Activated naive CD4-positive, alpha-beta T cell treated with anti-CD3 and anti-CD28 coated beads, Interleukin-2, amount 50 U/mL, for 24 hours (primary cell): ENCODE measurements at regions not wholly inside any gene's neighbourhood (a gene's known extent, or its start where the extent isn't known, plus 50 kb on each side); places are given as distances from the start of the nearest gene placed in this dataset.

Experiments used
- H3K27ac Mint-ChIP-seq: one replicate; pipeline ENCODE4 v1.8.0; 2021; ENCODE audit warnings: mild to moderate bottlenecking, mixed read lengths
- H3K27me3 Mint-ChIP-seq: one replicate; pipeline ENCODE4 v1.8.0; 2021; ENCODE audit warnings: mixed read lengths
- H3K36me3 Mint-ChIP-seq: one replicate; pipeline ENCODE4 v1.8.0; 2021; ENCODE audit warnings: mixed read lengths
- H3K4me1 Mint-ChIP-seq: one replicate; pipeline ENCODE4 v1.8.0; 2021; ENCODE audit warnings: mixed read lengths
- H3K4me3 Mint-ChIP-seq: one replicate; pipeline ENCODE4 v1.8.0; 2021; ENCODE audit warnings: mild to moderate bottlenecking, mixed read lengths
- H3K9me3 Mint-ChIP-seq: one replicate; pipeline ENCODE4 v1.8.0; 2021; ENCODE audit warnings: mixed read lengths

GRCh38 chr12:38984388-38984787 lies 79.0 kb upstream of the CPNE8 start:
- Mint-ChIP-seq H3K36me3 (peaks cover 2% of the 10 kb centered on the region), H3K27me3 (no peaks in the 10 kb centered on the region), H3K9me3 (peaks cover 20% of the 10 kb centered on the region)

GRCh38 chr12:38983117-38983571 lies 77.8 kb upstream of the CPNE8 start:
- Mint-ChIP-seq H3K27ac (no peak overlapping the region), H3K27me3 (no peaks in the 10 kb centered on the region), H3K9me3 (peaks cover 20% of the 10 kb centered on the region), H3K4me1 (no peaks in the 10 kb centered on the region), H3K36me3 (peaks cover 2% of the 10 kb centered on the region), H3K4me3 (no peak overlapping the region)

More at GRCh38 chr12:38984388-38984787, 79.0 kb upstream of the CPNE8 start:
- no peaks in the 10 kb centered on the region for H3K4me1 Mint-ChIP-seq
- no peak overlapping the region for H3K4me3 Mint-ChIP-seq
- no peak overlapping the region for H3K27ac Mint-ChIP-seq

GRCh38 chr12:38977132-38977531 lies 71.7 kb upstream of the CPNE8 start:
- H3K27me3 Mint-ChIP-seq: no peaks in the 10 kb centered on the region
- H3K36me3 Mint-ChIP-seq: no peaks in the 10 kb centered on the region
- no peak overlapping the region for H3K27ac Mint-ChIP-seq
- peaks cover 11% of the 10 kb centered on the region for H3K9me3 Mint-ChIP-seq
- no peaks in the 10 kb centered on the region for H3K4me1 Mint-ChIP-seq
- no peak overlapping the region for H3K4me3 Mint-ChIP-seq

- Mint-ChIP-seq H3K4me3 (no peak overlapping the region), H3K4me1 (no peaks in the 10 kb centered on the region), H3K27me3 (no peaks in the 10 kb centered on the region), H3K9me3 (peaks cover 11% of the 10 kb centered on the region), H3K36me3 (no peaks in the 10 kb centered on the region), H3K27ac (no peak overlapping the region)
Observed at GRCh38 chr12:38969706-38970105, 64.3 kb upstream of the CPNE8 start.

- Mint-ChIP-seq H3K4me1 (no peaks in the 10 kb centered on the region), H3K4me3 (no peak overlapping the region), H3K36me3 (no peaks in the 10 kb centered on the region), H3K9me3 (no peaks in the 10 kb centered on the region), H3K27me3 (no peaks in the 10 kb centered on the region), H3K27ac (no peak overlapping the region)
Observed at GRCh38 chr12:38961683-38962082, 56.3 kb upstream of the CPNE8 start.

- Mint-ChIP-seq H3K9me3 (no peaks in the 10 kb centered on the region), H3K27me3 (no peaks in the 10 kb centered on the region), H3K27ac (no peak overlapping the region), H3K4me1 (no peaks in the 10 kb centered on the region), H3K4me3 (no peak overlapping the region), H3K36me3 (no peaks in the 10 kb centered on the region)
Observed at GRCh38 chr12:38961012-38961411, 55.6 kb upstream of the CPNE8 start.

- no peak overlapping the region for H3K27ac Mint-ChIP-seq
- no peaks in the 10 kb centered on the region for H3K36me3 Mint-ChIP-seq
- H3K4me3 Mint-ChIP-seq: no peak overlapping the region
- no peaks in the 10 kb centered on the region for H3K4me1 Mint-ChIP-seq
- no peaks in the 10 kb centered on the region for H3K9me3 Mint-ChIP-seq
- H3K27me3 Mint-ChIP-seq: no peaks in the 10 kb centered on the region
Observed at GRCh38 chr12:38956337-38956736, 50.9 kb upstream of the CPNE8 start.
